Nephron progenitor cell (in vitro differentiated cells): ENCODE measurements at regions not wholly inside any gene's neighbourhood (a gene's known extent, or its start where the extent isn't known, plus 50 kb on each side); places are given as distances from the start of the nearest gene placed in this dataset.

Experiments
- DNase-seq: peaks from one replicate; pipeline ENCODE4 v3.0.0; 2021
- H3K27ac Mint-ChIP-seq: 2 replicates; pipeline ENCODE4 v1.8.0; 2021; ENCODE audit warnings: mild to moderate bottlenecking, moderate library complexity, mixed read lengths
- H3K27me3 Mint-ChIP-seq: 2 replicates; pipeline ENCODE4 v1.8.0; 2021; ENCODE audit warnings: mild to moderate bottlenecking, low read depth, mixed read lengths; ENCODE audit not compliant: poor library complexity
- H3K36me3 Mint-ChIP-seq: 2 replicates; pipeline ENCODE4 v1.8.0; 2021; ENCODE audit warnings: low read depth, mixed read lengths
- H3K4me1 Mint-ChIP-seq: 2 replicates; pipeline ENCODE4 v1.8.0; 2021; ENCODE audit warnings: mixed read lengths
- H3K4me3 Mint-ChIP-seq: 2 replicates; pipeline ENCODE4 v1.8.0; 2021; ENCODE audit warnings: mild to moderate bottlenecking, moderate library complexity, mixed read lengths
- H3K9me3 Mint-ChIP-seq: 2 replicates; pipeline ENCODE4 v1.8.0; 2021; ENCODE audit warnings: mild to moderate bottlenecking, moderate library complexity, mixed read lengths
- CTCF ChIP-seq: fragments of 200-600 bp; sonication (generic); IDR thresholded peaks from 2 replicates; pipeline ENCODE4 v1.5.0; 2021; ENCODE audit warnings: antibody characterized with exemption

- DNase-seq = no peak
- Mint-ChIP-seq H3K4me1 (no peaks in the 10 kb centered on the region), H3K27me3 (peaks cover 14% of the 10 kb centered on the region), H3K9me3 (no peaks in the 10 kb centered on the region), H3K36me3 (no peaks in the 10 kb centered on the region), H3K27ac (no peak overlapping the region), H3K4me3 (no peak overlapping the region)
- no peak for TF ChIP-seq CTCF
Measured at GRCh38 chr20:4521170-4521968, 164.9 kb upstream of the PRNP start.

GRCh38 chr20:4519534-4519933 lies 166.7 kb upstream of the PRNP start:
- Mint-ChIP-seq H3K27ac (no peak overlapping the region), H3K4me1 (no peaks in the 10 kb centered on the region), H3K4me3 (no peak overlapping the region), H3K36me3 (no peaks in the 10 kb centered on the region), H3K27me3 (peaks cover 14% of the 10 kb centered on the region), H3K9me3 (no peaks in the 10 kb centered on the region)
- DNase-seq = peak; percentile 37
- peak; percentile 46 for TF ChIP-seq CTCF

GRCh38 chr20:4516876-4517275 lies 169.4 kb upstream of the PRNP start:
- H3K36me3 Mint-ChIP-seq = no peaks in the 10 kb centered on the region
- H3K4me3 Mint-ChIP-seq = no peak overlapping the region

GRCh38 chr20:4513720-4514119 lies 172.5 kb upstream of the PRNP start:
- TF ChIP-seq CTCF = no peak
- Mint-ChIP-seq H3K27ac (no peak overlapping the region), H3K27me3 (peaks cover 8% of the 10 kb centered on the region), H3K4me3 (no peak overlapping the region), H3K36me3 (no peaks in the 10 kb centered on the region), H3K9me3 (peaks cover 10% of the 10 kb centered on the region), H3K4me1 (no peaks in the 10 kb centered on the region)
- DNase-seq = no peak

More at GRCh38 chr20:4516876-4517275, 169.4 kb upstream of the PRNP start:
- Mint-ChIP-seq H3K27ac (no peak overlapping the region), H3K9me3 (no peaks in the 10 kb centered on the region), H3K4me1 (no peaks in the 10 kb centered on the region), H3K27me3 (peaks cover 11% of the 10 kb centered on the region)
- DNase-seq = no peak
- TF ChIP-seq CTCF = no peak

- no peak for DNase-seq
- peaks cover under 1% of the 10 kb centered on the region for H3K4me1 Mint-ChIP-seq
- H3K27ac Mint-ChIP-seq = no peak overlapping the region
- no peak overlapping the region for H3K4me3 Mint-ChIP-seq
- peaks cover 5% of the 10 kb centered on the region for H3K27me3 Mint-ChIP-seq
- no peak for TF ChIP-seq CTCF
- peaks cover 12% of the 10 kb centered on the region for H3K9me3 Mint-ChIP-seq
- H3K36me3 Mint-ChIP-seq = no peaks in the 10 kb centered on the region
Measured at GRCh38 chr20:4512891-4513550, 173.2 kb upstream of the PRNP start.

GRCh38 chr20:4511776-4512175 lies 174.5 kb upstream of the PRNP start:
- no peak for DNase-seq
- Mint-ChIP-seq H3K4me1 (peaks cover 6% of the 10 kb centered on the region), H3K36me3 (no peaks in the 10 kb centered on the region), H3K4me3 (no peak overlapping the region), H3K9me3 (peaks cover 16% of the 10 kb centered on the region), H3K27ac (no peak overlapping the region), H3K27me3 (peaks cover 5% of the 10 kb centered on the region)
- no peak for TF ChIP-seq CTCF
